Peyer's patch (tissue), 4 donors: ENCODE measurements at regions not wholly inside any gene's neighbourhood (a gene's known extent, or its start where the extent isn't known, plus 50 kb on each side); places are given as distances from the start of the nearest gene placed in this dataset.
"Not testable (repeated sequence)": the region's sequence is repeated elsewhere in the genome, so short reads cannot be mapped to it uniquely, and the experiment has no call there.

Experiments
- DNase-seq, 3 donors: peaks; one replicate each; pipeline ENCODE4 v3.0.0-alpha.2; 2017 to 2019
- H3K27ac ChIP-seq, 4 donors: fragments of 200-600 bp; sonication (generic); one replicate each; pipeline ENCODE4 v1.5.1; 2016 to 2019
- H3K27me3 ChIP-seq, 2 donors: fragments of 200-600 bp; sonication (generic); one replicate each; pipeline ENCODE4 v1.5.1; 2019
- H3K36me3 ChIP-seq, 3 donors: fragments of 200-600 bp; sonication (generic); one replicate each; pipeline ENCODE4 v1.5.1; 2016 to 2019
- H3K4me1 ChIP-seq, 4 donors: fragments of 200-600 bp; sonication (generic); one replicate each; pipeline ENCODE4 v1.5.1; 2016 to 2019
- H3K4me3 ChIP-seq, 4 donors: fragments of 200-600 bp; sonication (generic); 1 replicate in 3 of 4; 2 replicates in 1 of 4; pipeline ENCODE4 v1.5.1; 2016 to 2019; ENCODE audit warnings: mild to moderate bottlenecking in 1 of 4
- H3K9me3 ChIP-seq, 4 donors: fragments of 200-600 bp; sonication (generic); one replicate each; pipeline ENCODE4 v1.5.1; 2016 to 2019; ENCODE audit warnings: mild to moderate bottlenecking in 1 of 4
- POLR2A ChIP-seq, 2 donors: fragments of 450-650 bp; IDR thresholded peaks; one replicate each; pipeline ENCODE4 v1.5.1; 2017; ENCODE audit warnings: antibody characterized with exemption in 2 of 2, mild to moderate bottlenecking in 2 of 2, moderate library complexity in 2 of 2
- TF ChIP-seq, protein P1 (sequence below), 6 experiments: fragments of 450-650 bp in 4 of 6; fragments of 200-600 bp in 2 of 6; sonication (generic) in 1 of 6; IDR thresholded peaks; one replicate each; pipeline ENCODE4 v1.5.1; 2017 to 2019; ENCODE audit warnings: antibody characterized with exemption in 6 of 6, mild to moderate bottlenecking in 3 of 6, moderate library complexity in 1 of 6

DNA sequence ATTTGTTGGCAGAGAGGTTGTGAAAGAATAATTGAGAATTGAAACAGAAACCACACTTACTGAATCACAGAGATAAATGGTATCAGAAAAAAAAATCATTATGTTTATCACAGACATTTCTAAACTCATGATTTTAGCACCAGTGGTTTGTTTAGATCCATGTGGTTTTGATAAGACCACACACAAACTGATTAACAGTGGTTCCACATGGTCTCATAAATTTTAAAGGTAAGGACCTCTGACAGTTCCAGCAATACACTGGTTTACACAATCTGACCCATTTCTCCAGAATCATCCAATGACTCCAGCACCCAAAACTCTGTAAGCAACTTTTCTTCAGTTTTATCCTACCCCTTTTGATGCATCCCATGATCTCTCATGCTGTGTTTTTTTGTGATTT is 261.2 kb downstream of the ANXA1 start:
- H3K27ac ChIP-seq = no peak overlapping the region
- TF ChIP-seq, protein P1, sequence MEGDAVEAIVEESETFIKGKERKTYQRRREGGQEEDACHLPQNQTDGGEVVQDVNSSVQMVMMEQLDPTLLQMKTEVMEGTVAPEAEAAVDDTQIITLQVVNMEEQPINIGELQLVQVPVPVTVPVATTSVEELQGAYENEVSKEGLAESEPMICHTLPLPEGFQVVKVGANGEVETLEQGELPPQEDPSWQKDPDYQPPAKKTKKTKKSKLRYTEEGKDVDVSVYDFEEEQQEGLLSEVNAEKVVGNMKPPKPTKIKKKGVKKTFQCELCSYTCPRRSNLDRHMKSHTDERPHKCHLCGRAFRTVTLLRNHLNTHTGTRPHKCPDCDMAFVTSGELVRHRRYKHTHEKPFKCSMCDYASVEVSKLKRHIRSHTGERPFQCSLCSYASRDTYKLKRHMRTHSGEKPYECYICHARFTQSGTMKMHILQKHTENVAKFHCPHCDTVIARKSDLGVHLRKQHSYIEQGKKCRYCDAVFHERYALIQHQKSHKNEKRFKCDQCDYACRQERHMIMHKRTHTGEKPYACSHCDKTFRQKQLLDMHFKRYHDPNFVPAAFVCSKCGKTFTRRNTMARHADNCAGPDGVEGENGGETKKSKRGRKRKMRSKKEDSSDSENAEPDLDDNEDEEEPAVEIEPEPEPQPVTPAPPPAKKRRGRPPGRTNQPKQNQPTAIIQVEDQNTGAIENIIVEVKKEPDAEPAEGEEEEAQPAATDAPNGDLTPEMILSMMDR (IDR thresholded peaks at IDR 0.05) = no peak
- TF ChIP-seq POLR2A (IDR thresholded peaks at IDR 0.05) = no peak

DNA sequence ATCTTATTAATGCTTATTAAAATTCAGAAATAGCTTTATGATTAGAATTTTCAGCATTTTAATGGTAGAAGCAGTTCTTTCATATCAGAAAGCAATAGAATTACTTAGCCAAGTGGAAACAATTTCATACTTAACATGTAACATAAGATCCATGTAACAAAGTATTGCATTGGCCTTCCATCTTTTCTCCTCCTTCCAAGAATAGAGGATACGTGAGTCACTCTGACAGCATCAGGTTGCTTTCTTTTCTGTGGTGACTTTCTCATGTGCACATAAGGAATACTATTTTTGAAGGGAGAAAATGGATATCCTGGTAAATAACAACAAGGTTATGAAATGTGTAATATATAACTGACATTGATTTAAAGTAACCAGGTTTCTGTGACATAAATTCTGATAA is 272.2 kb downstream of the ANXA1 start:
- TF ChIP-seq POLR2A (IDR thresholded peaks at IDR 0.05) = no peak
- TF ChIP-seq, protein P1 (IDR thresholded peaks at IDR 0.05) = no peak

More for the DNA sequence above, 261.2 kb downstream of the ANXA1 start:
- no peak for DNase-seq
- Histone ChIP-seq H3K36me3 (no peaks in the 10 kb centered on the region), H3K4me3 (no peak overlapping the region), H3K9me3 (no peaks in the 10 kb centered on the region), H3K4me1 (no peaks in the 10 kb centered on the region), H3K27me3 (no peaks in the 10 kb centered on the region)

DNA sequence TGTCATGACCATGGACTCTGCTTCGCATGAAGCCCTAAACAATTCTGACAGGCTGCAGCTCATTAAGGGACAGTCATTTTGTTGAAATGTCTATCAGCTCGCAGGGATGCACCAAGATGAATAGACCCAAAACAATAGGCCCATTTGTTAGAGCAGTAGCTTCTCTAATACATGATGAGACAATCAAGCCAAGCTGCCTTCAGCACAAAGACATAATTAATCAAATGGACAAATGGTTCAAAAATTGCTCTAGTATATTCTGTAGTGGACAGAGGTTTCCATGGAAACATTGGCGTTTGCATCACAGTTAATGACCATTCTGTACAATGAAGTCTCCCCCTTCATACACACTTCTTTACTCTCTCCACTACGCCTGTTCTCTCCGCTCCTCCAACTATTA is 274.6 kb downstream of the ANXA1 start:
- no peaks in the 10 kb centered on the region for H3K36me3 ChIP-seq
- H3K4me3 ChIP-seq = no peak overlapping the region
- TF ChIP-seq, protein P1 (IDR thresholded peaks at IDR 0.05) = no peak
- TF ChIP-seq POLR2A (IDR thresholded peaks at IDR 0.05) = no peak
- H3K9me3 ChIP-seq = no peaks in the 10 kb centered on the region
- no peaks in the 10 kb centered on the region for H3K27me3 ChIP-seq
- DNase-seq = no peak
- no peaks in the 10 kb centered on the region for H3K4me1 ChIP-seq
- H3K27ac ChIP-seq = no peak overlapping the region

More for the DNA sequence above, 272.2 kb downstream of the ANXA1 start:
- Histone ChIP-seq H3K4me3 (no peak overlapping the region), H3K27ac (no peak overlapping the region), H3K9me3 (no peaks in the 10 kb centered on the region), H3K4me1 (no peaks in the 10 kb centered on the region), H3K27me3 (no peaks in the 10 kb centered on the region), H3K36me3 (no peaks in the 10 kb centered on the region)
- no peak for DNase-seq

DNA sequence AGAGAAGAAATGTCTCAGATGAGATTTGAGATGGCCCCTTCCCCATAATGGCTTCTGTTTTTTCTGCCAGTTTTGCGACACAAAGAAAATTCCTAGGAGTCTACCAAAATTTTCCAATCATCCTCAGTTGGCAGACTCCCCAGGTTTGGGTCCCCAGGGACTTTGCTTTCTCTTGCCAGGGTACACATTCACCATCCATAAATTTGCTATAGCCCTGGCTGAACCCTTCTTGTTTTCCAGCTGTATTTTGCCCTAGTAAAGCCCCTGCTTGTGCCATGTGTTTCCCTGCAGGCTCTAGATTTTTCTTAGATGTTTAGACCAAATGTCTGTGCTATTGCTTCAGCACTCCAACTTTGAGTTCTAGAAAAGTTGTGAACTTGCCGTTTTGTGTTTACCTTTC is 283.2 kb downstream of the ANXA1 start:
- DNase-seq = no peak
- TF ChIP-seq, protein P1 (IDR thresholded peaks at IDR 0.05) = no peak
- no peak for TF ChIP-seq POLR2A (IDR thresholded peaks at IDR 0.05)
- no peaks in the 10 kb centered on the region for H3K4me1 ChIP-seq
- H3K27ac ChIP-seq = no peak overlapping the region
- H3K27me3 ChIP-seq = no peaks in the 10 kb centered on the region
- no peaks in the 10 kb centered on the region for H3K36me3 ChIP-seq
- no peaks in the 10 kb centered on the region for H3K9me3 ChIP-seq
- no peak overlapping the region for H3K4me3 ChIP-seq

DNA sequence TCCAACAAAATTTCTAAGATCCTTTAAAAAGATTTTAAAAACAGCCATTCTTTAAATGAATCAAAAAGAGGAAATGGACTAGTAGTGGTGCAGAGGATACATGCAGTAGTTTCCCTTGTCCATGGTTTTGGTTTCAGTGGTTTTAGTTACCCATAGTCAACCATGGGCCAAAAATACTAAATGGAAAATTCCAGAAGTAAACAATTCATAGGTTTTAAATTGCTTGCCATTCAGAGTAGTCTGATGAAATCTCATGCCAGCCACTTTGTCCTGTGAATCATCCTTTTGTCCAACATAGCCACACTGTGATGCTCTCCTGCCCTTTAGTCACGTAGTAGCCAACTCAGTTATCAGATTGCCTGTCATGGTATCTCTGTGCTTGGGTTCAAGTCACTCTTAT is 286.1 kb downstream of the ANXA1 start:
- Histone ChIP-seq H3K4me1 (no peaks in the 10 kb centered on the region), H3K27me3 (no peaks in the 10 kb centered on the region), H3K27ac (no peak overlapping the region), H3K9me3 (no peaks in the 10 kb centered on the region), H3K4me3 (no peak overlapping the region), H3K36me3 (no peaks in the 10 kb centered on the region)
- DNase-seq = no peak
- TF ChIP-seq, protein P1 (IDR thresholded peaks at IDR 0.05) = no peak
- TF ChIP-seq POLR2A (IDR thresholded peaks at IDR 0.05) = no peak

DNA sequence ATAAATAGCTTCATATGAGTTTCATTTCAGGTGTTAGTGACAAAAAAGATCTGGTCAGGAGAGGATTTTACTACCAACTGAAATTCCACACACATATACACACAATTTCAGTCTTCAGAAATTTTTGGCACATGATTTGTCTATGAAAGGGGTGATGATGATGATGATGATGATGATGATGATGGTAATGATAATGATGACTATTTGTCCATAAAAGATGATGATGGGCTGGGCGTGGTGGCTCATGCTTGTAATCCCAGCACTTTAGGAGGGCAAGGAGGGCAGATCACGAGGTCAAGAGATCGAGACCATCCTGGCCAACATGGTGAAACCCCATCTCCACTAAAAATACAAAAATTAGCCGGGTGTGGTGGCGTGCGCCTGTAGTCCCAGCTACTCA is 288.2 kb downstream of the ANXA1 start:
- not testable (repeated sequence) for DNase-seq, H3K36me3 ChIP-seq, H3K4me3 ChIP-seq, H3K27ac ChIP-seq, H3K4me1 ChIP-seq, H3K27me3 ChIP-seq, H3K9me3 ChIP-seq
